Neural crest cell (in vitro differentiated cells): ENCODE measurements at regions not wholly inside any gene's neighbourhood (a gene's known extent, or its start where the extent isn't known, plus 50 kb on each side); places are given as distances from the start of the nearest gene placed in this dataset.
"Not testable (repeated sequence)": the region's sequence is repeated elsewhere in the genome, so short reads cannot be mapped to it uniquely, and the experiment has no call there.

Experiments
- DNase-seq: peaks from one replicate; pipeline ENCODE4 v3.0.0; 2021; ENCODE audit warnings: low read depth, mixed read lengths, low spot score
- H3K27ac Mint-ChIP-seq: one replicate; pipeline ENCODE4 v1.8.0; 2021; ENCODE audit warnings: mild to moderate bottlenecking, mixed read lengths; ENCODE audit not compliant: unreplicated experiment
- H3K27me3 Mint-ChIP-seq: 2 replicates; pipeline ENCODE4 v1.8.0; 2021; ENCODE audit warnings: low read depth, mild to moderate bottlenecking, mixed read lengths
- H3K36me3 Mint-ChIP-seq: 2 replicates; pipeline ENCODE4 v1.8.0; 2021; ENCODE audit warnings: low read depth, mild to moderate bottlenecking, mixed read lengths
- H3K4me1 Mint-ChIP-seq: 2 replicates; pipeline ENCODE4 v1.8.0; 2021; ENCODE audit warnings: mixed read lengths
- H3K4me3 Mint-ChIP-seq: one replicate; pipeline ENCODE4 v1.8.0; 2021; ENCODE audit warnings: mild to moderate bottlenecking, mixed read lengths
- H3K9me3 Mint-ChIP-seq: 2 replicates; pipeline ENCODE4 v1.8.0; 2021; ENCODE audit warnings: mixed read lengths
- CTCF ChIP-seq: fragments of 200-600 bp; sonication (generic); conservative IDR thresholded peaks from 2 replicates; pipeline ENCODE4 v1.5.0; 2021; ENCODE audit warnings: antibody characterized with exemption, mild to moderate bottlenecking

GRCh38 chr7:34569975-34570699 lies 87.9 kb upstream of the NPSR1 start:
- H3K4me3 Mint-ChIP-seq = no peak overlapping the region
- DNase-seq = no peak
- peaks cover 1% of the 10 kb centered on the region for H3K9me3 Mint-ChIP-seq
- TF ChIP-seq CTCF = no peak
- no peak overlapping the region for H3K27ac Mint-ChIP-seq
- no peaks in the 10 kb centered on the region for H3K4me1 Mint-ChIP-seq
- H3K27me3 Mint-ChIP-seq = no peaks in the 10 kb centered on the region
- peaks cover 1% of the 10 kb centered on the region for H3K36me3 Mint-ChIP-seq

GRCh38 chr7:34575006-34575405 lies 83.0 kb upstream of the NPSR1 start:
- no peak for DNase-seq
- H3K27ac Mint-ChIP-seq = no peak overlapping the region
- no peak overlapping the region for H3K4me3 Mint-ChIP-seq
- no peaks in the 10 kb centered on the region for H3K4me1 Mint-ChIP-seq
- H3K9me3 Mint-ChIP-seq = peaks cover 16% of the 10 kb centered on the region
- peaks cover 8% of the 10 kb centered on the region for H3K36me3 Mint-ChIP-seq
- TF ChIP-seq CTCF = no peak
- no peaks in the 10 kb centered on the region for H3K27me3 Mint-ChIP-seq

- peaks cover 18% of the 10 kb centered on the region for H3K9me3 Mint-ChIP-seq
- not testable (repeated sequence) for DNase-seq, H3K36me3 Mint-ChIP-seq, H3K27me3 Mint-ChIP-seq, H3K4me3 Mint-ChIP-seq, H3K4me1 Mint-ChIP-seq, H3K27ac Mint-ChIP-seq
Observed at GRCh38 chr7:34577934-34578333, 80.1 kb upstream of the NPSR1 start.

- not testable (repeated sequence) for DNase-seq, H3K36me3 Mint-ChIP-seq, H3K4me1 Mint-ChIP-seq, H3K27ac Mint-ChIP-seq, H3K27me3 Mint-ChIP-seq, H3K4me3 Mint-ChIP-seq
- peaks cover 11% of the 10 kb centered on the region for H3K9me3 Mint-ChIP-seq
Observed at GRCh38 chr7:34581698-34582097, 76.3 kb upstream of the NPSR1 start.

- DNase-seq = no peak
- Mint-ChIP-seq H3K27ac (no peak overlapping the region), H3K9me3 (peaks cover 5% of the 10 kb centered on the region), H3K27me3 (no peaks in the 10 kb centered on the region), H3K4me3 (no peak overlapping the region), H3K36me3 (no peaks in the 10 kb centered on the region), H3K4me1 (no peaks in the 10 kb centered on the region)
- TF ChIP-seq CTCF = no peak
Observed at GRCh38 chr7:34584526-34584925, 73.5 kb upstream of the NPSR1 start.

GRCh38 chr7:34596887-34597286 lies 61.1 kb upstream of the NPSR1 start:
- H3K27ac Mint-ChIP-seq = no peak overlapping the region
- no peaks in the 10 kb centered on the region for H3K36me3 Mint-ChIP-seq
- peaks cover 6% of the 10 kb centered on the region for H3K9me3 Mint-ChIP-seq
- H3K27me3 Mint-ChIP-seq = no peaks in the 10 kb centered on the region
- peak; percentile 61 for TF ChIP-seq CTCF
- H3K4me3 Mint-ChIP-seq = no peak overlapping the region
- H3K4me1 Mint-ChIP-seq = no peaks in the 10 kb centered on the region
- DNase-seq = no peak
